Testis (tissue), 2 donors: ENCODE measurements at regions not wholly inside any gene's neighbourhood (a gene's known extent, or its start where the extent isn't known, plus 50 kb on each side); places are given as distances from the start of the nearest gene placed in this dataset.

Experiments
- DNase-seq: peaks from one replicate; pipeline ENCODE4 v3.0.0-alpha.2; 2019
- H3K27ac ChIP-seq, 2 donors: fragments of 200-600 bp; sonication (generic); one replicate each; pipeline ENCODE4 v1.5.1; 2019
- H3K27me3 ChIP-seq: fragments of 200-600 bp; sonication (generic); one replicate; pipeline ENCODE4 v1.5.1; 2019
- H3K36me3 ChIP-seq: fragments of 200-600 bp; sonication (generic); one replicate; pipeline ENCODE4 v1.5.1; 2017; ENCODE audit warnings: low read depth; ENCODE audit errors: missing control alignments
- H3K4me1 ChIP-seq: fragments of 200-600 bp; sonication (generic); one replicate; pipeline ENCODE4 v1.5.1; 2019
- H3K4me3 ChIP-seq, 2 donors: fragments of 200-600 bp; sonication (generic); one replicate each; pipeline ENCODE4 v1.5.1; 2017 to 2019
- H3K9me3 ChIP-seq: fragments of 200-600 bp; sonication (generic); one replicate; pipeline ENCODE4 v1.5.1; 2017
- CTCF ChIP-seq, 3 experiments: fragments of 450-650 bp in 2 of 3; fragments of 200-600 bp in 1 of 3; sonication (generic) in 1 of 3; IDR thresholded peaks; one replicate each; pipeline ENCODE4 v1.5.1; 2016 to 2019; ENCODE audit warnings: antibody characterized with exemption in 3 of 3, mild to moderate bottlenecking in 2 of 3, moderate library complexity in 1 of 3
- POLR2A ChIP-seq: fragments of 450-650 bp; IDR thresholded peaks from one replicate; pipeline ENCODE4 v1.6.1; 2017; ENCODE audit warnings: antibody characterized with exemption, mild to moderate bottlenecking, moderate library complexity
- WGBS, 2 donors: methylation state at CpG; one replicate each; pipeline ENCODE4 v1.1.5; 2018; 5-methylcytosine and 5-hydroxymethylcytosine counted together
- intact Hi-C: fragments of 100-400 bp; cut with DNase I; formaldehyde crosslinking; loops from one replicate; pipeline ENCODE4 v1.15.1; 2023; ENCODE audit warnings: low total_unique reads

- intact Hi-C loops: no loop called here
- Histone ChIP-seq H3K4me1 (no peaks in the 10 kb centered on the region), H3K4me3 (no peak overlapping the region), H3K9me3 (no peaks in the 10 kb centered on the region), H3K36me3 (no peaks in the 10 kb centered on the region), H3K27me3 (no peaks in the 10 kb centered on the region), H3K27ac (no peak overlapping the region)
- TF ChIP-seq CTCF (IDR thresholded peaks at IDR 0.05) (no peak), POLR2A (no peak)
- WGBS, 2 donors: 88 to 97% methylated on average over 7 to 8 of the region's 8 CpGs
- no peak for DNase-seq
Observed at GRCh38 chr2:121081701-121082100, 203.3 kb downstream of the TFCP2L1 start.

GRCh38 chr2:121082191-121082590 is 202.8 kb downstream of the TFCP2L1 start:
- no peak overlapping the region for H3K4me3 ChIP-seq
- WGBS, 2 donors: 90 to 94% methylated on average over 1 of the region's 1 CpG
- H3K27ac ChIP-seq: no peak overlapping the region
- no peak for DNase-seq
- H3K9me3 ChIP-seq: no peaks in the 10 kb centered on the region
- TF ChIP-seq CTCF (IDR thresholded peaks at IDR 0.05): no peak
- no peak for TF ChIP-seq POLR2A
- no peaks in the 10 kb centered on the region for H3K36me3 ChIP-seq
- no peaks in the 10 kb centered on the region for H3K4me1 ChIP-seq
- intact Hi-C loops: no loop called here
- H3K27me3 ChIP-seq: no peaks in the 10 kb centered on the region

- WGBS, 2 donors: 59 to 66% methylated on average over 15 of the region's 15 CpGs
- Histone ChIP-seq H3K4me1 (no peaks in the 10 kb centered on the region), H3K27me3 (no peaks in the 10 kb centered on the region), H3K27ac (no peak overlapping the region), H3K4me3 (no peak overlapping the region), H3K36me3 (no peaks in the 10 kb centered on the region), H3K9me3 (no peaks in the 10 kb centered on the region)
- TF ChIP-seq CTCF (IDR thresholded peaks at IDR 0.05) (no peak), POLR2A (no peak)
- no peak for DNase-seq
- intact Hi-C loops: no loop called here
Observed at GRCh38 chr2:121084130-121084680, 200.8 kb downstream of the TFCP2L1 start.

GRCh38 chr2:121085801-121086200 is 199.2 kb downstream of the TFCP2L1 start:
- Histone ChIP-seq H3K27ac (no peak overlapping the region), H3K36me3 (no peaks in the 10 kb centered on the region), H3K4me1 (no peaks in the 10 kb centered on the region), H3K27me3 (no peaks in the 10 kb centered on the region), H3K4me3 (no peak overlapping the region), H3K9me3 (no peaks in the 10 kb centered on the region)
- 32 to 36% methylated on average over 5 of the region's 5 CpGs for WGBS, 2 donors
- DNase-seq: peak; percentile 42
- no peak for TF ChIP-seq CTCF (IDR thresholded peaks at IDR 0.05)
- TF ChIP-seq POLR2A: no peak
- intact Hi-C loops: no loop called here

GRCh38 chr2:121086450-121086849 is 198.6 kb downstream of the TFCP2L1 start:
- TF ChIP-seq POLR2A (no peak), CTCF (IDR thresholded peaks at IDR 0.05) (no peak)
- Histone ChIP-seq H3K27me3 (no peaks in the 10 kb centered on the region), H3K27ac (no peak overlapping the region), H3K4me1 (no peaks in the 10 kb centered on the region), H3K9me3 (no peaks in the 10 kb centered on the region), H3K36me3 (no peaks in the 10 kb centered on the region), H3K4me3 (no peak overlapping the region)
- DNase-seq: no peak
- intact Hi-C loops: no loop called here
- WGBS, 2 donors: 83 to 84% methylated on average over 9 to 12 of the region's 12 CpGs
